NCI-H1417 treated with DMSO at 0.1 percent for 48 hours (cell line): ENCODE measurements at regions not wholly inside any gene's neighbourhood (a gene's known extent, or its start where the extent isn't known, plus 50 kb on each side); places are given as distances from the start of the nearest gene placed in this dataset.
"Not testable (repeated sequence)": the region's sequence is repeated elsewhere in the genome, so short reads cannot be mapped to it uniquely, and the experiment has no call there.

Experiments
- DNase-seq: peaks from one replicate; lab custom pipeline; 2025; lab: John Stamatoyannopoulos, UW

GRCh38 chr16:85276721-85277120 lies 164.4 kb upstream of the CIBAR2 start:
- DNase-seq, result no peak

DNA sequence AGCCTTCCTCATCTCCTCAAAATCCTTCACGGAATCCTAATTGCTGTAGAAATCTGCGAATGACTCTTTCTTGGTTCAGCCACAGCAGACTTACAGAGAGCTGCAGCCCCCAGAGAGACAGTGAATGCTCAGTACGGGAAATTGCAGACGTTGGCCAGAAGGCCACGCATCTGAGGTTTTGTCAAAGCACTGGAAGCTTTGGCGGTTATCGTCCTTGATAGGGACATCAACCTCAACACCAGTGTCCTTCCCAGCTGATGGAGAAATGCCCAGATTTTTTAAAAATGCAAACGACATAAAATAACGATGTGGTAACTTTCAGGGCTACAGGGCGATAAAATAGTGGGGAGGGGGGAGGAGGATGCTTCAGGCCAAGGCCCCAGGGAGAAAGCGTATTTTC lies 166.6 kb upstream of the CIBAR2 start:
- no peak for DNase-seq

- no peak for DNase-seq
These were observed 167.1 kb upstream of the CIBAR2 start for GRCh38 chr16:85279402-85279801.

GRCh38 chr16:85279825-85280545 lies 167.7 kb upstream of the CIBAR2 start:
- DNase-seq, result no peak

- DNase-seq, result peak; percentile 64
These were observed 168.9 kb upstream of the CIBAR2 start for GRCh38 chr16:85281181-85281580.

GRCh38 chr16:85282842-85283241 lies 170.6 kb upstream of the CIBAR2 start:
- DNase-seq, result no peak

GRCh38 chr16:85283305-85284050 lies 171.2 kb upstream of the CIBAR2 start:
- no peak for DNase-seq

DNA sequence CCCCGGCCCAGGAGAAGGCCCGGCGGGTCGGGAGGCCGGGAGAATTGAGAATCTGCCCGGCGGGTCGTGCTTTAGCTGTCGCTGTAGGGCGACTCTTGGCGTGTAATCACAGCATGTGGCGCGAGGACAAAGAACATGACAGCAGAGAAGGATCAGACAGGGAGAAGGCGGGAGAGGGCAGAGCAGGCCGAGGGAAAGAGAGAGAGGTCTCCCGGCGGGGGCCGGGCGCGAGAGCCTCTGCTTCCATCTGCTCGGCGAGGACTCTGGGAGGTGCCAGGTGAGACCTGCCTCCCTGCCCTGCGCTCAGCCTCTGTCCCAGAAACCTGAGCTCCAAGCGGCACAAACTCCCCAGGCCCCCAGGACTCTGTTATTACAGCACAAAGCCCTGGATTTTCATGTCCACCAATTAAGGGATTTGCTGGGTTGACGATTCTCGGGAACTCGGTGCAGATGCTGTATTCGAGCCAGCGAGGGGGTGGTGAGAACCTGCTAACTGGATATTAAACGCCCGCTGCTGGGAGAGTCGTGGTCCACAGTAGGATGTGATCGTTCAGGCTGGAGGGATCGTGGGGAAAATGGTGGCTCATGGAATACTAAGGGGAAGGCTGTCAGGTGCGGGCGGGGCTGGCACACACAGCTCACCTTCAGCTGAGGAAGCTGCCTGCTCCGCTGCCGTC lies 172.0 kb upstream of the CIBAR2 start:
- DNase-seq, result peak; percentile 27

DNA sequence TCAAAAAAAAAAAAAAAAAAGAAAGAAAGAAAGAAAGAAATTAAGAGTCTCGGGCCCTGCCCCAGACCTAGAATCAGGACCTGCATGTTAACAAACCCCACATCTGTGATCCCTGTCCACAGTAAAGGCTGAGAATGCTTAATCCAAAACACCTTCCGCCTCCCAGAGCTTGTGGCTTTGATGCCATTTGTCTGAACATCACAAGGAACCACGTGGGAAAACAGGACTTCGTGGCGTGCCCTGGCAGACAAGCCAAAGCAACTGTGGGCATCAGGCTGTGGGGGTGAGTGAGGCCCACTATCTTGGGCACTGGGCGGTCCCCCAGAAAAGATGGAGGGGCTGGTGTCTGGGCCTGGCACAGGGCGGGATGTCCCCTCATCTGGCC lies 173.4 kb upstream of the CIBAR2 start:
- DNase-seq, result no peak

DNA sequence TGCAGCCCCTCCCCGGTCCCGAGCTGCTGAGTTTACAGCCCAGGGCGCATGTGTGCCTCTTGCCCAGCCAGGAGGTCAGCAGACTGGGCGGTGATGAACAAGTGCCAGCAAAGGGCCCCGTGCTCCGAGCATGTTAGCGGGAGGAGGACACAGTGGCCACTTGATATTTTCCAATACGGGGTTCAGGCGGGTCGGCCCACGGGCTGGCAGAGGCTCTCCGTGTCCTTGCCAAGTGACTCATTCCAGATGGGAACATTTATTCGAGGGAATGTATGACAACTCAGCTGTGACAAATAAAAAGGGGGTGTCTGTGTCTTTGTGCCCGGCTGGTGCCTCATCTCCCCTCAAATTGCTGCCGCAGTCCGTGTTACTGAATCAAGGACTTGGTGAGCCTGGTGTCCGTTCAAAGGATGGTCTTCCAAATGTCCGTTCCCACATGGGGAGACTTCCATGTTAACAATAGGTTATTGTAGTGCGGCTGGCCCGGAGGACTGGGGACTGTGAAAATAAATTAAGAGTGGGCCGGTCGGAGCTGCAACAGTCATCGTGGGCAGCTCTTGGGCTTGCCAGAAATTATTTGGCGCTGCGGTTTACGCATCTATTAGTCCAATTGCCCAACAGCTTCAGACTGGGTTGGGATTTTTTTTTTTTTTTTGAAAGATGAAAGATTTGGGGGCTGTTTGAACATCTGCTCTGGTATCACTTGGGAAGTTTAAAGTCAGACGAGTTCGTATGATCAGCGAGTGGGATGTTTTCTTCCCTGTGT lies 174.0 kb upstream of the CIBAR2 start:
- no peak for DNase-seq

DNA sequence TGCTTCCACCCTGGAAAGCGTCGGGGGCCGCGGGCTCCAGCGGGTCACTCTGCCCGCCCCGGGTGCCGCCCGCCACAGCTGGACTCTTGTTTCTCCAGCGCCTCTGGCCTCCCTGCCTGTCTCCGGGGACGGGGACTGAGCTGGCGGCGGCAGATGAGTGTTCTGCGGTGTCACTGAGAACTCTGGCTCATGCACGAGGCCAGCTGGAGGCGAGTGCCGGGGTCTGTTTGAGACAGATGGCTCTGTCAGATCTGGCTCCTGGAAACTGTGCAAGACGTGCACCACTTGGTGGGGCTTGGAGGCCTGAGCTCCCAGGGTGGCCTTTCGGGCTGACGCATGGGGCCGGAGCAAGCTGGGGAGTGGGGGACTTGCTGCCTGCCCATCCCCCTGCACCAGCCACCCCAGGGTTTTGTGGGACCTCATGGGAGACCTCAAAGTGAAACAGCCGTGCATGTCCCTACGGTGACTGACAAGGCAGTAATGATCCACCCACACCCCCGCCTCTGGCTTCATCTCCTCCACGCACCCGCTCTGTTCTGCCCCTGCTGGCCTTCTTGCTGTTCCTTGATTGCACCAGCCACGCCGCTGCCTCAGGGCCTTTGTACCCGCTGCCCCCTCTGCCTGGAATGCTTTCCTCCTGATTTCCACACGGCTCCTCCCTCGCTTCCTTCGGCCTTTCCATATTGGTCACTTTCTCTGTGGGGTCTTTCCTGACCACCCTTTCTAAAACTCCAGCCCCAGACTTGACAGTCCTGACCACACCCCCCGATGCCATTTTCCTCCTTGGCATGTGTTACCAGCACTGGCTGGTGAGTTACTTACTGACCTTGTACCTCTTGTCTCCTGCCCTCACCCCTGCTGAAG lies 174.9 kb upstream of the CIBAR2 start:
- DNase-seq, result no peak

- not testable (repeated sequence) for DNase-seq
These were observed 175.5 kb upstream of the CIBAR2 start for GRCh38 chr16:85287815-85288109.

GRCh38 chr16:85288341-85288868 lies 176.1 kb upstream of the CIBAR2 start:
- DNase-seq, result no peak

GRCh38 chr16:85288869-85289660 lies 176.8 kb upstream of the CIBAR2 start:
- DNase-seq, result no peak

- DNase-seq, result no peak
These were observed 177.7 kb upstream of the CIBAR2 start for GRCh38 chr16:85289760-85290625.

GRCh38 chr16:85290626-85291301 lies 178.5 kb upstream of the CIBAR2 start:
- DNase-seq, result no peak

- DNase-seq, result no peak
These were observed 179.3 kb upstream of the CIBAR2 start for GRCh38 chr16:85291302-85292148.

GRCh38 chr16:85293458-85293857 lies 181.2 kb upstream of the CIBAR2 start:
- no peak for DNase-seq
